ENCODE measurements at regions not wholly inside any gene's neighbourhood (a gene's known extent, or its start where the extent isn't known, plus 50 kb on each side); places are given as distances from the start of the nearest gene placed in this dataset.

- TF ChIP-seq CTCF (IDR thresholded peaks at IDR 0.05; ENCODE audit: borderline replicate concordance, extremely low read depth, low read length, poor library complexity, severe bottlenecking) (no peak), EZH2 (IDR thresholded peaks at IDR 0.05; ENCODE audit: borderline replicate concordance, low read depth, low read length, severe bottlenecking) (no peak)
Measured at GRCh38 chr12:124642105-124642504, 74.7 kb upstream of the NCOR2 start.
